ENCODE measurements at regions not wholly inside any gene's neighbourhood (a gene's known extent, or its start where the extent isn't known, plus 50 kb on each side); places are given as distances from the start of the nearest gene placed in this dataset.

GRCh38 chr2:153408710-153409385, 69.7 kb downstream of the RPRM start:
- TF ChIP-seq CTCF (IDR thresholded peaks at IDR 0.05) (no peak), POLR2A (IDR thresholded peaks at IDR 0.05) (no peak), EP300 (IDR thresholded peaks at IDR 0.05) (no peak), POLR2AphosphoS5 (IDR thresholded peaks at IDR 0.05) (no peak)
